DMS114 treated with DMSO at 0.1 percent for 48 hours (cell line): ENCODE measurements at regions not wholly inside any gene's neighbourhood (a gene's known extent, or its start where the extent isn't known, plus 50 kb on each side); places are given as distances from the start of the nearest gene placed in this dataset.

Experiments used
- DNase-seq: peaks from one replicate; lab custom pipeline; 2025; ENCODE audit not compliant: unreplicated experiment; lab: John Stamatoyannopoulos, UW

- DNase-seq: no peak
Observed at GRCh38 chr7:136551618-136552017, 316.8 kb upstream of the CHRM2 start.

GRCh38 chr7:136549756-136550155, 318.7 kb upstream of the CHRM2 start:
- no peak for DNase-seq

- no peak for DNase-seq
Observed at GRCh38 chr7:136533732-136534131, 334.7 kb upstream of the CHRM2 start.

GRCh38 chr7:136530831-136531230, 337.6 kb upstream of the CHRM2 start:
- DNase-seq: no peak

- DNase-seq: no peak
Observed at GRCh38 chr7:136528329-136528728, 340.1 kb upstream of the CHRM2 start.

GRCh38 chr7:136527554-136527953, 340.9 kb upstream of the CHRM2 start:
- DNase-seq: no peak

GRCh38 chr7:136526408-136527105, 341.9 kb upstream of the CHRM2 start:
- DNase-seq: no peak

- DNase-seq: no peak
Observed at GRCh38 chr7:136523571-136523970, 344.9 kb upstream of the CHRM2 start.

- DNase-seq: no peak
Observed at GRCh38 chr7:136517971-136518370, 350.5 kb upstream of the CHRM2 start.

- DNase-seq: no peak
Observed at GRCh38 chr7:136514776-136515175, 353.7 kb upstream of the CHRM2 start.

GRCh38 chr7:136513744-136514143, 354.7 kb upstream of the CHRM2 start:
- no peak for DNase-seq

- no peak for DNase-seq
Observed at GRCh38 chr7:136509466-136509865, 359.0 kb upstream of the CHRM2 start.

- DNase-seq: no peak
Observed at GRCh38 chr7:136502162-136502561, 366.3 kb upstream of the CHRM2 start.

- DNase-seq: no peak
Observed at GRCh38 chr7:136501151-136501550, 367.3 kb upstream of the CHRM2 start.

GRCh38 chr7:136496551-136496950, 371.9 kb upstream of the CHRM2 start:
- no peak for DNase-seq

- no peak for DNase-seq
Observed at GRCh38 chr7:136495081-136495480, 373.4 kb upstream of the CHRM2 start.

- DNase-seq: no peak
Observed at GRCh38 chr7:136492366-136492765, 376.1 kb upstream of the CHRM2 start.

- no peak for DNase-seq
Observed at GRCh38 chr7:136489808-136490207, 378.6 kb upstream of the CHRM2 start.

- no peak for DNase-seq
Observed at GRCh38 chr7:136480901-136481300, 387.6 kb upstream of the CHRM2 start.

GRCh38 chr7:136479922-136480321, 388.5 kb upstream of the CHRM2 start:
- no peak for DNase-seq

GRCh38 chr7:136470179-136470578, 398.3 kb upstream of the CHRM2 start:
- DNase-seq: no peak

GRCh38 chr7:136452949-136453348, 415.5 kb upstream of the CHRM2 start:
- DNase-seq: no peak

GRCh38 chr7:136446751-136447150, 421.7 kb upstream of the CHRM2 start:
- no peak for DNase-seq
